Esophagus squamous epithelium (tissue), 5 donors: ENCODE measurements at regions not wholly inside any gene's neighbourhood (a gene's known extent, or its start where the extent isn't known, plus 50 kb on each side); places are given as distances from the start of the nearest gene placed in this dataset.

Experiments used
- DNase-seq: peaks from one replicate; lab custom pipeline; 2025; lab: John Stamatoyannopoulos, UW
- H3K27ac ChIP-seq, 4 donors: fragments of 200-600 bp; sonication (generic); one replicate each; pipeline ENCODE4 v1.5.1; 2016 to 2019; ENCODE audit warnings: mild to moderate bottlenecking in 1 of 4
- H3K27me3 ChIP-seq, 4 donors: fragments of 200-600 bp; sonication (generic); 1 replicate in 3 of 4; 2 replicates in 1 of 4; pipeline versions ENCODE4 v1.5.1 to v1.6.0; 2017 to 2021; ENCODE audit warnings: antibody characterized with exemption in 1 of 4
- H3K36me3 ChIP-seq, 3 donors: fragments of 200-600 bp; sonication (generic); one replicate each; pipeline ENCODE4 v1.5.1; 2016 to 2019
- H3K4me1 ChIP-seq, 3 donors: fragments of 200-600 bp; sonication (generic); one replicate each; pipeline ENCODE4 v1.5.1; 2017 to 2019
- H3K4me3 ChIP-seq, 4 donors: fragments of 200-600 bp; sonication (generic); 1 replicate in 3 of 4; 2 replicates in 1 of 4; pipeline ENCODE4 v1.5.1; 2016 to 2019; ENCODE audit warnings: mild to moderate bottlenecking in 2 of 4, moderate library complexity in 1 of 4
- H3K9me3 ChIP-seq, 3 donors: fragments of 200-600 bp; sonication (generic); one replicate each; pipeline ENCODE4 v1.5.1; 2016 to 2019
- CTCF ChIP-seq, 6 experiments: fragments of 450-650 bp in 4 of 6; fragments of 200-600 bp in 2 of 6; sonication (generic) in 2 of 6; IDR thresholded peaks; one replicate each; pipeline ENCODE4 v1.5.1; 2016 to 2019; ENCODE audit warnings: antibody characterized with exemption in 6 of 6, mild to moderate bottlenecking in 4 of 6, moderate library complexity in 4 of 6
- POLR2A ChIP-seq, 4 donors: fragments of 450-650 bp; IDR thresholded peaks; one replicate each; pipeline ENCODE4 v1.6.1; 2017; ENCODE audit warnings: antibody characterized with exemption in 4 of 4, mild to moderate bottlenecking in 4 of 4, moderate library complexity in 3 of 4
- WGBS, 2 donors: methylation state at CpG; one replicate each; pipeline ENCODE4 v1.1.5; 2018; 5-methylcytosine and 5-hydroxymethylcytosine counted together
- intact Hi-C: fragments of 100-400 bp; cut with DNase I; formaldehyde crosslinking; loops from one replicate; pipeline ENCODE4 v1.15.0; 2022
- donor health status: DM: yes; HTN: yes; CAD: no.

- TF ChIP-seq CTCF (IDR thresholded peaks at IDR 0.05), result no peak
- TF ChIP-seq POLR2A (IDR thresholded peaks at IDR 0.05), result no peak
- no peak for DNase-seq
- H3K4me3 ChIP-seq, result no peak overlapping the region
- intact Hi-C loops, result no loop called here
- H3K27me3 ChIP-seq, result no peaks in the 10 kb centered on the region
- WGBS, 2 donors, result 88 to 93% methylated on average over 3 of the region's 3 CpGs
- H3K9me3 ChIP-seq, result peaks cover 0 to 11% (median 9%) of the 10 kb centered on the region in 3 donors
- no peaks in the 10 kb centered on the region for H3K36me3 ChIP-seq
- peaks cover 0 to 8% (median 3%) of the 10 kb centered on the region in 3 donors for H3K4me1 ChIP-seq
- no peak overlapping the region for H3K27ac ChIP-seq
These were observed 260.3 kb upstream of the TNC start for GRCh38 chr9:115378241-115378640.

- no peak overlapping the region for H3K27ac ChIP-seq
- intact Hi-C loops, result no loop called here
- no peak for DNase-seq
- peaks cover 0 to 3% (median 3%) of the 10 kb centered on the region in 3 donors for H3K4me1 ChIP-seq
- no peak overlapping the region for H3K4me3 ChIP-seq
- no peak for TF ChIP-seq POLR2A (IDR thresholded peaks at IDR 0.05)
- peaks cover 0 to 11% (median 10%) of the 10 kb centered on the region in 3 donors for H3K9me3 ChIP-seq
- no peaks in the 10 kb centered on the region for H3K36me3 ChIP-seq
- no peaks in the 10 kb centered on the region for H3K27me3 ChIP-seq
These were observed 260.8 kb upstream of the TNC start for GRCh38 chr9:115378758-115379157.

GRCh38 chr9:115379719-115380118 is 261.8 kb upstream of the TNC start:
- DNase-seq, result no peak
- no peak overlapping the region for H3K4me3 ChIP-seq
- H3K36me3 ChIP-seq, result no peaks in the 10 kb centered on the region
- no CpG with 5 or more reads among the region's 3 CpGs for WGBS, 2 donors
- no peaks in the 10 kb centered on the region for H3K27me3 ChIP-seq
- TF ChIP-seq CTCF (IDR thresholded peaks at IDR 0.05) (no peak), POLR2A (IDR thresholded peaks at IDR 0.05) (no peak)
- H3K9me3 ChIP-seq, result peaks cover 0 to 11% (median 10%) of the 10 kb centered on the region in 3 donors
- no peaks in the 10 kb centered on the region for H3K4me1 ChIP-seq
- intact Hi-C loops, result no loop called here
- H3K27ac ChIP-seq, result no peak overlapping the region

GRCh38 chr9:115382865-115383264 is 264.9 kb upstream of the TNC start:
- TF ChIP-seq CTCF (IDR thresholded peaks at IDR 0.05) (no peak), POLR2A (IDR thresholded peaks at IDR 0.05) (no peak)
- 79 to 84% methylated on average over 2 of the region's 2 CpGs for WGBS, 2 donors
- Histone ChIP-seq H3K9me3 (peaks cover 0 to 11% (median 10%) of the 10 kb centered on the region in 3 donors), H3K4me3 (no peak overlapping the region), H3K4me1 (peaks cover 0 to 7% (median 5%) of the 10 kb centered on the region in 3 donors), H3K36me3 (no peaks in the 10 kb centered on the region), H3K27me3 (no peaks in the 10 kb centered on the region), H3K27ac (no peak overlapping the region)
- intact Hi-C loops, result no loop called here
- DNase-seq, result no peak

- no peaks in the 10 kb centered on the region for H3K36me3 ChIP-seq
- intact Hi-C loops, result no loop called here
- 89 to 95% methylated on average over 4 to 6 of the region's 18 CpGs for WGBS, 2 donors
- peaks cover 0 to 7% (median 5%) of the 10 kb centered on the region in 3 donors for H3K4me1 ChIP-seq
- H3K4me3 ChIP-seq, result no peak overlapping the region
- H3K27ac ChIP-seq, result no peak overlapping the region
- no peak for DNase-seq
- TF ChIP-seq CTCF (IDR thresholded peaks at IDR 0.05), result no peak
- TF ChIP-seq POLR2A (IDR thresholded peaks at IDR 0.05), result no peak
- H3K27me3 ChIP-seq, result no peaks in the 10 kb centered on the region
- peaks cover 0 to 11% (median 10%) of the 10 kb centered on the region in 3 donors for H3K9me3 ChIP-seq
These were observed 267.6 kb upstream of the TNC start for GRCh38 chr9:115385383-115386122.
